HEK293T (cell line): ENCODE measurements at regions not wholly inside any gene's neighbourhood (a gene's known extent, or its start where the extent isn't known, plus 50 kb on each side); places are given as distances from the start of the nearest gene placed in this dataset.
"Not testable (repeated sequence)": the region's sequence is repeated elsewhere in the genome, so short reads cannot be mapped to it uniquely, and the experiment has no call there.

Experiments used
- CTCF ChIA-PET: fragments of 350-600 bp; formaldehyde crosslinking; extraction: SDS; loops from one replicate; lab custom pipeline; 2021; ENCODE audit warnings: antibody characterized with exemption, inconsistent platforms; lab: Yijun Ruan, JAX
- POLR2A ChIA-PET: fragments of 350-600 bp; formaldehyde crosslinking; extraction: SDS; loops from one replicate; lab custom pipeline; 2020; ENCODE audit warnings: antibody characterized with exemption, inconsistent platforms; lab: Yijun Ruan, JAX
- DNase-seq: peaks from one replicate; pipeline ENCODE4 v3.0.0; 2012; ENCODE audit warnings: mixed read lengths; ENCODE audit errors: extremely low spot score
- ARNT ChIP-seq: fragments of 450-650 bp; IDR thresholded peaks from 2 replicates; pipeline ENCODE4 v1.6.1; 2017; ENCODE audit warnings: mild to moderate bottlenecking
- BHLHE40 ChIP-seq: fragments of 450-650 bp; IDR thresholded peaks from 2 replicates; pipeline ENCODE4 v1.6.1; 2016; ENCODE audit warnings: mild to moderate bottlenecking, moderate library complexity, borderline replicate concordance
- CTBP1 ChIP-seq: fragments of 450-650 bp; IDR thresholded peaks from 2 replicates; pipeline ENCODE4 v1.6.1; 2016; ENCODE audit warnings: borderline replicate concordance
- ELF4 ChIP-seq: fragments of 450-650 bp; IDR thresholded peaks from 2 replicates; pipeline ENCODE4 v1.6.1; 2017; ENCODE audit warnings: antibody characterized with exemption
- FOXA1 ChIP-seq: fragments of 450-650 bp; IDR thresholded peaks from 2 replicates; pipeline ENCODE4 v1.6.1; 2016; ENCODE audit warnings: mild to moderate bottlenecking
- FOXK2 ChIP-seq: fragments of 450-650 bp; IDR thresholded peaks from 2 replicates; pipeline ENCODE4 v1.6.1; 2016; ENCODE audit warnings: mild to moderate bottlenecking
- FOXM1 ChIP-seq: fragments of 450-650 bp; IDR thresholded peaks from 2 replicates; pipeline ENCODE4 v1.6.1; 2017; ENCODE audit warnings: mild to moderate bottlenecking, borderline replicate concordance
- HDGF ChIP-seq: fragments of 450-650 bp; IDR thresholded peaks from 2 replicates; pipeline ENCODE4 v1.6.1; 2017; ENCODE audit warnings: antibody characterized with exemption, borderline replicate concordance
- L3MBTL2 ChIP-seq: fragments of 450-650 bp; conservative IDR thresholded peaks from 2 replicates; pipeline ENCODE4 v1.6.1; 2016; ENCODE audit warnings: mild to moderate bottlenecking
- LEF1 ChIP-seq: fragments of 450-650 bp; IDR thresholded peaks from 2 replicates; pipeline ENCODE4 v1.6.1; 2017; ENCODE audit warnings: mild to moderate bottlenecking, borderline replicate concordance
- NFRKB ChIP-seq: fragments of 450-650 bp; IDR thresholded peaks from 2 replicates; pipeline ENCODE4 v1.6.1; 2016; ENCODE audit warnings: mild to moderate bottlenecking, moderate library complexity
- SP1 ChIP-seq: fragments of 450-650 bp; IDR thresholded peaks from 2 replicates; pipeline ENCODE4 v1.6.1; 2017
- SUZ12 ChIP-seq: fragments of 450-650 bp; IDR thresholded peaks from 2 replicates; pipeline ENCODE4 v1.6.1; 2016; ENCODE audit warnings: mild to moderate bottlenecking
- TARDBP ChIP-seq: fragments of 450-650 bp; IDR thresholded peaks from 2 replicates; pipeline ENCODE4 v1.6.1; 2016
- ZNF384 ChIP-seq: fragments of 450-650 bp; IDR thresholded peaks from 2 replicates; pipeline ENCODE4 v1.6.1; 2016
- TF ChIP-seq, protein P1 (sequence below): fragments of 450-650 bp; IDR thresholded peaks from 2 replicates; pipeline ENCODE4 v1.6.1; 2016

DNA sequence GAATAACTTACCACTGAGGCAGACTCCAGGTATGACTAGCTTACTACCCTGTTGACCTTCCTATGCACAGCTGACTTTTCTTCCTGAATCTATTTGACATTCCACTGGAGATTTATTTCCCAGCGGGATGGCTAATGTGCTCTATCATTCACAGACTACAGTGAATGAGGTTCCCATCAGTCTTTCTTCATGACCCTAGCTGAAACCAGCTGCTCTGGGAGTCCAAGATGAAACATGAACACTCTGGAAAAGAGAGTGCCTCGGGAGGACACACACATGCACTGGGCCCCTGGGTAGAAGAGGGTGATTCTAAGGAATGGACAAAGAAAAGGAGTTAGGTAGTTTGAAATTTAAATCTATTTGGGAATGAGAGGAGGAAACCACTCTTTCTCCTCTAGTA is 82.6 kb upstream of the DST start:
- ChIA-PET POLR2A (no interaction called here), CTCF (interaction anchor here (1.1 to 1.2 kb wide), 2 partner anchors 12 to 87 kb away, joined by 3 to 4 read pairs; no protein-coding TSS in a partner anchor)
- TF ChIP-seq TARDBP: no peak
- DNase-seq: no peak

DNA sequence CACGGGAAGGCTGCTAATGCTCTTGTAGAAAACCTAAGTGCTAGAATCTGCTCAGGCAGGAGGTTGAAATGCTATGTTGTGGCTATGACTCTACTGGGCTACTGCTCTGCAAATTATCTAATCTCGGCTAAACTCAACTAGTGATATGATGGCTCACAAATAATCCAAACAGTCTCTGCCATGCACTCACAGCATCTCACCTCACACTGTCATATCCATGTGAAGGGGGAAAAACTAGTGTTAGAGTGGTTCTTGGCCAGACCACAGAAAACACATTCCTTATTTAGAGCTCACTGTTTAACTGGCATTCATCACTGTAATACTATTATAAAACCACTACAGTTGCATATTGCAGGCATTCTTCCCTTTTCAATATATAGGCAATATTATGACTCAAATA is 81.8 kb upstream of the DST start:
- no peak for DNase-seq
- CTCF ChIA-PET: interaction anchor here (1.0 to 1.2 kb wide), 3 partner anchors 11 to 87 kb away, joined by 3 to 4 read pairs (median 3); no protein-coding TSS in a partner anchor
- TF ChIP-seq L3MBTL2: no peak
- TF ChIP-seq NFRKB: no peak
- no peak for TF ChIP-seq ARNT
- TF ChIP-seq FOXA1: no peak
- TF ChIP-seq CTBP1: no peak
- TF ChIP-seq FOXM1: no peak
- POLR2A ChIA-PET: no interaction called here

DNA sequence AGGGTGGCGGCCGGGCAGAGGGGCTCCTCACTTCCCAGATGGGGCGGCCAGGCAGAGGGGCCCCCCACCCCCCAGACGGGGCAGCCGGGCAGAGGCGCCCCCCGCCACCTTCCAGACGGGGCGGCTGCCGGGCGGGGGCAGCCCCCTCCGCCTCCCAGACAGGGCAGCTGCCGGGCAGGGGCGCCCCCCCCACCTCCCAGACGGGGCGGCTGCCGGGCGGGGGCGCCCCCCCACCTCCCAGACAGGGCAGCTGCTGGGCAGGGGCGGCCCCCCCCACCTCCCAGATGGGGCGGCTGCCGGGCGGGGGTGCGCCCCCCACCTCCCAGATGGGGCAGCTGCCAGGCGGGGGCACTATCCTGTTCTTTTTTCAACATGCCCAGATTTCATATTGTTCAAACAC is 78.2 kb upstream of the DST start:
- POLR2A ChIA-PET: no interaction called here
- CTCF ChIA-PET: no interaction called here
- no peak for DNase-seq
- TF ChIP-seq LEF1 (no peak), BHLHE40 (no peak), TARDBP (no peak), FOXM1 (no peak), HDGF (no peak), NFRKB (no peak), CTBP1 (no peak), ARNT (no peak), SP1 (no peak), ELF4 (no peak)

DNA sequence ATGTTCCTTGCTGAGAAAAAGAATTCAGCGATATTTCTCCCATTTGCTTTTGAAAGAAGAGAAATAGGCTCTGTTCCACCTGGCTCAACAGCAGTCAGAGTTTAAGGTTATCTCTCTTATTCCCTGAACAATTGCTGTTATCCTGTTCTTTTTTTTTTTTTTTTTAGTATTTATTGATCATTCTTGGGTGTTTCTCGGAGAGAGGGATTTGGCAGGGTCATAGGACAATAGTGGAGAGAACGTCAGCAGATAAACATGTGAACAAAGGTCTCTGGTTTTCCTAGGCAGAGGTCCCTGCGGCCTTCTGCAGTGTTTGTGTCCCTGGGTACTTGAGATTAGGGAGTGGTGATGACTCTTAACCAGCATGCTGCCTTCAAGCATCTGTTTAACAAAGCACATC is 77.5 kb upstream of the DST start:
- CTCF ChIA-PET, DNase-seq, POLR2A ChIA-PET: not testable (repeated sequence)

DNA sequence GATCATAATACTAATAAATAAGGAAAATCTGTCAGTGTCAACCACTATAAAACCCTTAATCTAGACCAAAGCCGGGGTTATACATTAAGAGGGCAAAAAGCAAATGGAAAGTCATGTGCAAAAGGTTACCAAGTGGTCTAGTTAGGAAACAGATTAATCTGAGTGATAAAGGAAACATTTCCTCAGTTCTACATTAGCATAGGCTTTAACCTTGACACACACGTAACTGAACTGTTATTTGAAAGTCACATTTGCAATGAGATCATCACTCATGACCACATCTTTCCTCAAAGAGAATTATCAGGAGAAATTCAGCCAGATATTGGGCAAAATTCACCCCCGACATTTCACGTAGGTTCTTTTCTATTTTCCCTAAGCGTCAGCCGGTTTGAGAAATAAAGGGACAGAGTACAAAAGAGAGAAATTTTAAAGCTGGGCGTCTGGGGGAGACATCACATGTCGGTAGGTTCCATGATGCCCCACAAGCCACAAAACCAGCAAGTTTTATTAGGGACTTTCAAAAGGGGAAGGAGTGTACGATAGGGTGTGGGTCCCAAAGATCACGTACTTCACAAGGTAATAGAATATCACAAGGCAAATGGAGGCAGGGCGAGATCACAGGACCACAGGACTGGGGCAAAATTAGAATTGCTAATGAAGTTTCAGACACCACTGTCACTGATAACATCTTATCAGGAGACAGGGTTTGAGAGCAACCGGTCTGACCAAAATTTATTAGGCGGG is 76.8 kb upstream of the DST start:
- CTCF ChIA-PET, DNase-seq, POLR2A ChIA-PET: not testable (repeated sequence)

DNA sequence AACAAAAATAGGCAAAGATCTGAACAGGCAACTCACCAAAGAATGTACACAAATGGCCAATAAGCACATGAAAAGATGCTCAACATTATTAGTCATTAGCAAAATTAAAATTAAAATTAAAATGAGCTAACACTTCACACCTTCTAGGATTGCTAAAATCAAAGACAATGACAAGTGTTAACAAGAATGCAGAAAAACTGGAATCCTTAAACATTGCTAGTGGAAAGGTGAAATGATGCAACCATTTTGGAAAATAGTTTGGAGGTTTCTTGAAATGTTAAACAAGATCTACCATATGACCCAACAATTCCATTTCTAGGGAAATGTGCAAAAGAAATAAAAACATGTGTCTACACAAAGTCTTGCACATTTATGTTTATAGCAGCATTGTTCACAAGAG is 75.5 kb upstream of the DST start:
- no peak for TF ChIP-seq BHLHE40
- no peak for TF ChIP-seq ARNT
- POLR2A ChIA-PET: no interaction called here
- no peak for DNase-seq
- CTCF ChIA-PET: no interaction called here

DNA sequence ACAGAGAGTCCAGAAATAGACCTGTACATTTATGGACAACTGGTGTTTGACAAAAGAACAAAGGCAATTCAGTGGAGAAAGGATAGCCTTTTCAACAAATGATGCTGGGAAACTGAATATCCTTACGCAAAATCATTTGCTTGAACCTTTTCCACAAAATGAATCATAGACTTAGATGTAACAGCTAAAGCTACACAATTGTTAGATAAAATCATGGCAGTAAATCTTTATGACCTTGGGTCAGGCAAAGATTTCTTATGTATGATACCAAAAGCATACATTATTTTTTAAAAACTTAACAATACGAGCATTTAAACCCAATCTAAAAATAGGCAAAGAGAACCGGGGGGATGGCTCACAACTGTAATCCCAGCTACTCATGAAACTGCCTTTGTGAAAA is 73.5 kb upstream of the DST start:
- TF ChIP-seq, protein P1, sequence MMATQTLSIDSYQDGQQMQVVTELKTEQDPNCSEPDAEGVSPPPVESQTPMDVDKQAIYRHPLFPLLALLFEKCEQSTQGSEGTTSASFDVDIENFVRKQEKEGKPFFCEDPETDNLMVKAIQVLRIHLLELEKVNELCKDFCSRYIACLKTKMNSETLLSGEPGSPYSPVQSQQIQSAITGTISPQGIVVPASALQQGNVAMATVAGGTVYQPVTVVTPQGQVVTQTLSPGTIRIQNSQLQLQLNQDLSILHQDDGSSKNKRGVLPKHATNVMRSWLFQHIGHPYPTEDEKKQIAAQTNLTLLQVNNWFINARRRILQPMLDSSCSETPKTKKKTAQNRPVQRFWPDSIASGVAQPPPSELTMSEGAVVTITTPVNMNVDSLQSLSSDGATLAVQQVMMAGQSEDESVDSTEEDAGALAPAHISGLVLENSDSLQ: no peak
- TF ChIP-seq LEF1 (no peak), BHLHE40 (no peak), TARDBP (no peak), ARNT (no peak), ZNF384 (no peak), CTBP1 (no peak), SP1 (no peak), FOXA1 (no peak), ELF4 (no peak), NFRKB (no peak), FOXM1 (no peak), FOXK2 (no peak)
- no peak for DNase-seq
- CTCF ChIA-PET: no interaction called here
- POLR2A ChIA-PET: no interaction called here

DNA sequence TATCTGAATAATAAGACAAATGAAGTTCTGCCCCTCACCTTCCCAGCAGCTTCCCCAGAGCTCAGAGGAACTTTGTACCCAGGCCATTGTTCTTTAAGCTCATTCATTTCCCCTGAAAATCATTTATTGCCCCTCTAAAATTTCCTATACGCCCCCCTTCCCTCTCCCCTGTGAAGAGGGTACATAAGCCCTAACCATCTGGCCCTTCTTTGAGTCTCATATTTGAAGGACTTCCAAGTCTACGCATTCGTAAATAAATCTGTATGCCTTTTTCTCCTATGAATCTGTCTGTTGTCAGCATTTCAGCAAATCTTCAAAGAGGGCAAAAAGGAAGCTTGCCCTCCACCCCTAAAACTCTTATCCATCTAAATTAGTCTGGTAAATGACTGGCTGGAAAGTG is 73.1 kb upstream of the DST start:
- ChIA-PET CTCF (interaction anchor here (0.8 to 0.9 kb wide), 2 partner anchors 42 to 136 kb away, joined by 3 read pairs; no protein-coding TSS in a partner anchor), POLR2A (interaction anchor here (0.6 kb wide), 1 partner anchor 42 kb away, joined by 3 read pairs; no protein-coding TSS in a partner anchor)
- DNase-seq: no peak
- TF ChIP-seq ZNF384 (no peak), LEF1 (no peak), FOXK2 (no peak), ARNT (no peak), FOXA1 (no peak), SUZ12 (no peak), CTBP1 (no peak), HDGF (no peak), SP1 (no peak), NFRKB (no peak), TARDBP (no peak), ELF4 (no peak)
- TF ChIP-seq, protein P1: no peak
